ENCODE measurements at regions not wholly inside any gene's neighbourhood (a gene's known extent, or its start where the extent isn't known, plus 50 kb on each side); places are given as distances from the start of the nearest gene placed in this dataset.
"Not testable (repeated sequence)": the region's sequence is repeated elsewhere in the genome, so short reads cannot be mapped to it uniquely, and the experiment has no call there.

GRCh38 chr1:83495560-83495959 lies 503.4 kb downstream of the TTLL7 start:
- H3K4me1 ChIP-seq = no peaks in the 10 kb centered on the region
- H3K9me3 ChIP-seq = no peaks in the 10 kb centered on the region
- intact Hi-C loops (cut with DNase I) = no loop called here
- no peak overlapping the region for H3K4me3 ChIP-seq
- 95 to 97% (median 96%) methylated on average over 9 of the region's 9 CpGs for whole genome bisulfite sequencing, 4 donors
- no peak overlapping the region for H3K27ac ChIP-seq
- TF ChIP-seq CTCF (IDR thresholded peaks at IDR 0.05) = no peak
- DNase-seq = no peak
- no peaks in the 10 kb centered on the region for H3K36me3 ChIP-seq
- no peaks in the 10 kb centered on the region for H3K27me3 ChIP-seq
- ATAC-seq = no peak

- intact Hi-C loops (cut with DNase I) = no loop called here
- no peak for TF ChIP-seq CTCF (IDR thresholded peaks at IDR 0.05)
- no peaks in the 10 kb centered on the region for H3K36me3 ChIP-seq
- no peak overlapping the region for H3K4me3 ChIP-seq
- DNase-seq = no peak
- no peak for ATAC-seq
- H3K27ac ChIP-seq = no peak overlapping the region
- H3K4me1 ChIP-seq = no peaks in the 10 kb centered on the region
- H3K9me3 ChIP-seq = no peaks in the 10 kb centered on the region
- no peaks in the 10 kb centered on the region for H3K27me3 ChIP-seq
- WGBS, 4 donors = 57 to 79% (median 71%) methylated on average over 2 of the region's 2 CpGs
These were observed 505.3 kb downstream of the TTLL7 start for GRCh38 chr1:83493633-83494032.

GRCh38 chr1:83491930-83492329 lies 507.0 kb downstream of the TTLL7 start:
- ATAC-seq = no peak
- Histone ChIP-seq H3K27me3 (no peaks in the 10 kb centered on the region), H3K4me1 (peaks cover 0 to 4% (median 0%) of the 10 kb centered on the region in 12 donors), H3K4me3 (no peak overlapping the region), H3K9me3 (no peaks in the 10 kb centered on the region), H3K27ac (no peak overlapping the region), H3K36me3 (no peaks in the 10 kb centered on the region)
- TF ChIP-seq CTCF (IDR thresholded peaks at IDR 0.05) (no peak), POLR2A (IDR thresholded peaks at IDR 0.05) (no peak)
- intact Hi-C loops (cut with DNase I) = no loop called here
- no peak for DNase-seq
- 95 to 98% (median 97%) methylated on average over 2 of the region's 2 CpGs for WGBS, 4 donors

- H3K9me3 ChIP-seq = no peaks in the 10 kb centered on the region
- no peak for ATAC-seq
- H3K4me3 ChIP-seq = no peak overlapping the region
- DNase-seq = no peak
- no peaks in the 10 kb centered on the region for H3K36me3 ChIP-seq
- TF ChIP-seq CTCF (IDR thresholded peaks at IDR 0.05) (no peak), POLR2A (IDR thresholded peaks at IDR 0.05) (no peak)
- H3K27ac ChIP-seq = no peak overlapping the region
- intact Hi-C loops (cut with DNase I) = no loop called here
- H3K27me3 ChIP-seq = no peaks in the 10 kb centered on the region
- H3K4me1 ChIP-seq = peaks cover 0 to 4% (median 0%) of the 10 kb centered on the region in 12 donors
These were observed 507.9 kb downstream of the TTLL7 start for GRCh38 chr1:83490988-83491387.

GRCh38 chr1:83488105-83488504 lies 510.8 kb downstream of the TTLL7 start:
- H3K4me1 ChIP-seq; DNase-seq; H3K27ac ChIP-seq; intact Hi-C loops (cut with DNase I); ATAC-seq; H3K9me3 ChIP-seq; H3K27me3 ChIP-seq; H3K36me3 ChIP-seq; H3K4me3 ChIP-seq: not testable (repeated sequence)

- ATAC-seq; H3K4me3 ChIP-seq; H3K9me3 ChIP-seq; H3K36me3 ChIP-seq; H3K27ac ChIP-seq; H3K4me1 ChIP-seq; DNase-seq; intact Hi-C loops (cut with DNase I); H3K27me3 ChIP-seq: not testable (repeated sequence)
- WGBS, 4 donors = 85 to 96% (median 91%) methylated on average over 1 of the region's 1 CpG
These were observed 511.5 kb downstream of the TTLL7 start for GRCh38 chr1:83487460-83487859.

- WGBS, 4 donors = 95 to 100% (median 98%) methylated on average over 2 of the region's 2 CpGs
- intact Hi-C loops (cut with DNase I); ATAC-seq: not testable (repeated sequence)
These were observed 513.5 kb downstream of the TTLL7 start for GRCh38 chr1:83485314-83486019.

More at GRCh38 chr1:83485314-83486019, 513.5 kb downstream of the TTLL7 start:
- H3K9me3 ChIP-seq, H3K27ac ChIP-seq, DNase-seq, H3K27me3 ChIP-seq, H3K4me1 ChIP-seq, H3K36me3 ChIP-seq, H3K4me3 ChIP-seq: not testable (repeated sequence)
